ENCODE measurements at regions not wholly inside any gene's neighbourhood (a gene's known extent, or its start where the extent isn't known, plus 50 kb on each side); places are given as distances from the start of the nearest gene placed in this dataset.

DNA sequence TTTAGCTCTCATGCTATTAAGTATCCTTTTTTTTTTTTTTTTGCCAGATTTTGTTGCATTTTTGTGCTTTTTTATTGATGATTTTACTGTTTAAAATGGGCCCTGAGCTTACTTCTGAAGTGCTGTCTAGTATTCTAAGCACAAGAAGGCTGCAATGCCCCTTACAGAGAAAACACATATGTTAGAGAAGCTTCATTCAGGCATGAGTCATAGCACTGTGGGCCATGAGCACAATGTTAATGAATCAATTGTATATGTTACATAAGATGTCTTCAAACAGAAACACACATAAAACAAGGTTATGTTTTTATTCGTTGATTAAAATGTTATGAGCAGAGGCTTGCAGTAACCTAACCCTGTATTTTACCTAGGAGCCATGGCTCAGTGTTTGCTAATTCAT is 117.8 kb upstream of the C11orf87 start:
- Mint-ChIP-seq H3K9me3 (ENCODE audit: low read depth) (no peaks in the 10 kb centered on the region), H3K27me3 (no peaks in the 10 kb centered on the region), H3K27ac (no peak overlapping the region), H3K36me3 (ENCODE audit: low read depth) (no peaks in the 10 kb centered on the region), H3K4me1 (no peaks in the 10 kb centered on the region), H3K4me3 (no peak overlapping the region)
- DNase-seq, result no peak
- intact Hi-C loops (cut with DNase I, micrococcal nuclease), result no loop called here
- ATAC-seq, result no peak
- CTCF ChIA-PET, result no interaction called here
- POLR2A ChIA-PET, result no interaction called here

DNA sequence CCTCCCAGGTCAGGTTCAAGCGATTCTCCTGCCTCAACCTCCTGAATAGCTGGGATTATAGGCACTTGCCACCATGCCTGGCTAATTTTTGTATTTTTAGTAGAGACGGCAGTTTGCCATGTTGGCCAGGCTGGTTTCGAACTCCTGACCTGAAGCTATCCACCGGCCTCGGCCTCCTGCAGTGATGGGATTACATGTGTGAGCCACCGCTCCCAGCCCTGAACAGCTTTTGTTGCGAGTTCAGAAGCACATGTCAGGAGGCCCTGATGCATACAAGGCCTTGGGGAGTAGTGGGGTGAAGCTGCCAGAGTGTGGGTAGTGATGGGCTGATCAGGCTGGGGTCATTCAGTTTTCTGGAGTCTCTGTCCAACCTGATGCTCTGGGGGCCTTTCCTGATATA is 117.0 kb upstream of the C11orf87 start:
- POLR2A ChIA-PET, result no interaction called here
- H3K4me3 Mint-ChIP-seq, result no peak overlapping the region
- CTCF ChIA-PET, result no interaction called here

DNA sequence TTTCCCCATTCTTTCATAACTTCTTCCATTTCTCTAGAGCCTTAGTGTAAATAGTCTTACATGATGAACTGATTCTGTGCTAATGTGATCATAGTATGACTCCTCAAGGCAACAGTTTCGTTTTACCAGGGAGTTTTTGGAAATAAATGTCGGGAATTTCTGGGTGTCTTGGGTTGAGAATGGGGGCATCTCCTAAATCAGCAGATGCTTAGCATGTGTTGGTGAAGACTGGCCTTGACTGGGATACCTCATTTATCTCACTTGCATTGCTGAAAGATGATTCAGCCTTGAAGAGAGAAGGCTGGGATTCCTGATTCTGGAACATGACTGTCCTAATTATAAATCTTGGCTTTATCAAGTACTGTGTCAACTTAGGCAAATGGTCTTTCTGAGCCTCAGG is 115.7 kb upstream of the C11orf87 start:
- Mint-ChIP-seq H3K36me3 (ENCODE audit: low read depth) (no peaks in the 10 kb centered on the region), H3K4me3 (no peak overlapping the region), H3K27me3 (no peaks in the 10 kb centered on the region), H3K9me3 (ENCODE audit: low read depth) (no peaks in the 10 kb centered on the region), H3K27ac (no peak overlapping the region), H3K4me1 (no peaks in the 10 kb centered on the region)
- no peak for ATAC-seq
- ChIA-PET POLR2A (no interaction called here), CTCF (no interaction called here)
- intact Hi-C loops (cut with DNase I, micrococcal nuclease), result no loop called here
- DNase-seq, result no peak

More for the DNA sequence above, 117.0 kb upstream of the C11orf87 start:
- no peak for ATAC-seq
- intact Hi-C loops (cut with DNase I, micrococcal nuclease), result no loop called here
- no peaks in the 10 kb centered on the region for H3K36me3 Mint-ChIP-seq (ENCODE audit: low read depth)
- DNase-seq, result no peak
- no peaks in the 10 kb centered on the region for H3K9me3 Mint-ChIP-seq (ENCODE audit: low read depth)
- no peak overlapping the region for H3K27ac Mint-ChIP-seq
- no peaks in the 10 kb centered on the region for H3K4me1 Mint-ChIP-seq
- H3K27me3 Mint-ChIP-seq, result no peaks in the 10 kb centered on the region

DNA sequence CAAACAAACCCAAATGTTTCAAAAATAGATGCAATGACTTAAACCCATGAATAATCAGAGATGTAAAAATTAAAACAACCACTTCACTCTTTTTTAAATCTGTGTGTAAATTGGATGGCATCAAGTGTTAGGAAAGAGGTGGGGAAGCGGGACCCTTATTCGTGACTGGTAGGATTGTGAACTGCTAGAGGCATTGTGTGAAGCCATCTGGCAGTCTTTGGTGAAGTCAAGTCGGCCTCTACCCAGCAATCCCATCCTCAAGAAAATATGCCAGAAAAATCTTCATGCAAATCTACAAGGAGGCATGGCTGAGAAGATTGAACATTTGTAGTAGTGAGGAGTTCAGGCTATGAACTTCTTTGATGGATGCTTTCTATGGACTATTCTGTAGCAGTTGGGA is 114.6 kb upstream of the C11orf87 start:
- Mint-ChIP-seq H3K36me3 (ENCODE audit: low read depth) (no peaks in the 10 kb centered on the region), H3K4me3 (no peak overlapping the region), H3K27me3 (no peaks in the 10 kb centered on the region), H3K9me3 (ENCODE audit: low read depth) (no peaks in the 10 kb centered on the region), H3K4me1 (no peaks in the 10 kb centered on the region), H3K27ac (no peak overlapping the region)
- ChIA-PET CTCF (no interaction called here), POLR2A (no interaction called here)
- ATAC-seq, result no peak
- DNase-seq, result no peak
- intact Hi-C loops (cut with DNase I, micrococcal nuclease), result no loop called here

DNA sequence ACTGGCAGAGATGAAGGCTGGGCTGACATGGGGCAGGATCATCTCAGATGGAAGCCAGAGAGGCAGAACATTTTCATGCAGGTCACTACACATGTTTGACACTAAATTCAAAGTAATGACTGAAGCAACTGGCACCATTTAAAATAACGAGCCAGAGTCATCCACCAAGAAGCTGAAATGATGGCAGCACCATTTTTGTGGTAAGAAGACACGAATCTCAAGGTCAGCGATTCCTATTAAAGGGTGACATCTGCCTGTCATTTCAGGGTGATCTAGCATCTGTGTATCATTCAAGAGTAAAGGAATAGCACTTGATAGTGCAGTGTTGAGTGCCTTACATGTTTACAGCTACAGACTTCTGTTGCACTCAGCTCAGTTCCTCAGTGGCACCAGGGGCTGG is 113.4 kb upstream of the C11orf87 start:
- H3K36me3 Mint-ChIP-seq (ENCODE audit: low read depth), result no peaks in the 10 kb centered on the region
- CTCF ChIA-PET, result interaction anchor here (1.4 kb wide), 1 partner anchor 12 kb away, joined by 4 read pairs; no protein-coding TSS in a partner anchor
- no peak overlapping the region for H3K4me3 Mint-ChIP-seq
- no peaks in the 10 kb centered on the region for H3K4me1 Mint-ChIP-seq
- no peaks in the 10 kb centered on the region for H3K9me3 Mint-ChIP-seq (ENCODE audit: low read depth)
- DNase-seq, result no peak
- no peak for ATAC-seq
- no peaks in the 10 kb centered on the region for H3K27me3 Mint-ChIP-seq
- POLR2A ChIA-PET, result interaction anchor here (0.6 kb wide), 1 partner anchor 532 kb away, joined by 7 read pairs; no protein-coding TSS in a partner anchor
- no peak overlapping the region for H3K27ac Mint-ChIP-seq
- intact Hi-C loops (cut with DNase I, micrococcal nuclease), result no loop called here

DNA sequence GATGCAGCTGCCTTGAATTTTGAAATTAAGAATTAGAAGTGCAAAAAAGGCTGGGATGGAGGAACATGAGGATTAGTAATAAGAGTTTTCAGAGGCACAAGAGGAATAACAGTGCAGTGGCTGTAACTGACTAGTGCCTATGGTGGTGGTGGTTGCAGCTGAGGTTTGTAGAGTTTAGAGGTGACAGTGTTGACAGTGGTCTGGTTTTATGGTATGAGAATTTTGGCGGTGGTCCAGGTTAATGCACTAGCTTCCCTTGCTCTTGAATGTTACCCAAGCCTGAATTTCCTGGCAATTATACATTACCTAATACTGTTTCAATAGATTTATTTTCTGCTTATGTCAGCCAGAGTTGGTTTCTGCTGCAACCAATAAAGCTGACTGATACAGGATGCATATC is 112.8 kb upstream of the C11orf87 start:
- ChIA-PET POLR2A (interaction anchor here (0.6 kb wide), 1 partner anchor 531 kb away, joined by 7 read pairs; no protein-coding TSS in a partner anchor), CTCF (interaction anchor here (1.4 kb wide), 1 partner anchor 12 kb away, joined by 4 read pairs; no protein-coding TSS in a partner anchor)
- no peak for DNase-seq
- no peak for ATAC-seq
- intact Hi-C loops (cut with DNase I, micrococcal nuclease), result no loop called here
- Mint-ChIP-seq H3K4me3 (no peak overlapping the region), H3K36me3 (ENCODE audit: low read depth) (no peaks in the 10 kb centered on the region), H3K9me3 (ENCODE audit: low read depth) (peaks cover under 1% of the 10 kb centered on the region), H3K27ac (no peak overlapping the region), H3K27me3 (no peaks in the 10 kb centered on the region), H3K4me1 (no peaks in the 10 kb centered on the region)

DNA sequence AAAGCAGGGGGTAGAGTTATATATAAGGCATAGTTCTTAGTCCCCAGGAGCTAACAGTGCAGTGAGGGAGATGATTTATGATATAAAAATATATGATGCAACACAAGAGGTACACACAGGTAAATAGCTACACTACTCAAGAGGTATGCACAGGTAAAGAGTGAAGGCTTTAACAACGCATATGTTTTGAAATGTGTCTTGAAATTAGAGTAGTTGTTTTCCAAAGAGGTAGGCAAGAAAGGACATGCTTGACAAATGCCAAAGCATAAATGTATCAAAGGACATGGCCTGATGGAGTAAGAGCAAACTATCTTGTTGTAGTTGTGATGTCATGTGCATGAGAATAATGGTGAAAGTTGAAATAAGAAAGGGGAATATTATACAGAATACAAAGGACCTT is 104.3 kb upstream of the C11orf87 start:
- no peaks in the 10 kb centered on the region for H3K27me3 Mint-ChIP-seq
- peaks cover 3% of the 10 kb centered on the region for H3K9me3 Mint-ChIP-seq (ENCODE audit: low read depth)
- DNase-seq, result no peak
- ChIA-PET POLR2A (no interaction called here), CTCF (no interaction called here)
- H3K4me1 Mint-ChIP-seq, result no peaks in the 10 kb centered on the region
- intact Hi-C loops (cut with DNase I, micrococcal nuclease), result no loop called here
- no peak for ATAC-seq
- no peak overlapping the region for H3K27ac Mint-ChIP-seq
- no peak overlapping the region for H3K4me3 Mint-ChIP-seq
- H3K36me3 Mint-ChIP-seq (ENCODE audit: low read depth), result no peaks in the 10 kb centered on the region

DNA sequence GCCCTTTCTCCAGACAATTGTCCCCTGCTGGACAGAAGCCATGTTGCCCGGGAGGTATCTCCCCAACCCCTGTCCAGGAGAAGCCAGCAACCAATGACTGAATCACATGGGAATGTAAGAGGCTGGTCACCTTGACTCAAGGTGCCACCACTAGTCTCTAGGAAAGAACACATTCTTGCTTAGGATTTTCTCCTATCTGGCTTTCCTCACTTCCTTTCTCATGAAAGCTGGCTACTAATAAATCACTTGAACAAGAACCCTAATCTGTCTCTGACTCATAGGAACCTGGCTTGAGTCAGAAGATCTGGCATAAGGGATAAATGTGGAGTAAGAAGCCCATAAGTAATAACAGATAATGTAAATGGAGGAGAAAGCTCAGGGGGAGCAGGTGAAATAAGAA is 101.4 kb upstream of the C11orf87 start:
- Mint-ChIP-seq H3K4me3 (no peak overlapping the region), H3K4me1 (no peaks in the 10 kb centered on the region), H3K27ac (no peak overlapping the region), H3K9me3 (ENCODE audit: low read depth) (no peaks in the 10 kb centered on the region), H3K36me3 (ENCODE audit: low read depth) (no peaks in the 10 kb centered on the region), H3K27me3 (no peaks in the 10 kb centered on the region)
- DNase-seq, result no peak
- POLR2A ChIA-PET, result no interaction called here
- intact Hi-C loops (cut with DNase I, micrococcal nuclease), result no loop called here
- ATAC-seq, result no peak
- CTCF ChIA-PET, result no interaction called here

DNA sequence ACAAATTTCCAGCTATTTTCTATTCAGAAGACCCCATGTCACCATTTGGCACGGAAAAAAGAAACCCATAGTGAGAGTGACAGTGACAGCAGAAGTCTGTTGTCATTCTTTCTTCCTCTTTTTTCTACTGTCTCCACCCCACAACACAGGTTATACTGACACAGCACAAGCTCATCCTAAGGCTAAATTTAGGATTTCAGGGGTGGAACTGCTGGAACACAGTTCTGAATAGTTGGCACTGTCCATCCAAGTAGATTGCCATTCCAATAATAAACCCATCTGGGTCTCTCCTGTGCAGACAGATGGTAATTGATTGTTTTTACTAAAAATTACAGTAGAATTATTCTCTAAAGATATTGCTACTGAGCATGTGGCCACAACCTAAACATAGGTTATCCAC is 95.2 kb upstream of the C11orf87 start:
- H3K4me3 Mint-ChIP-seq, result no peak overlapping the region
- ChIA-PET CTCF (no interaction called here), POLR2A (no interaction called here)
- H3K9me3 Mint-ChIP-seq (ENCODE audit: low read depth), result no peaks in the 10 kb centered on the region
- no peak overlapping the region for H3K27ac Mint-ChIP-seq
- H3K4me1 Mint-ChIP-seq, result no peaks in the 10 kb centered on the region
- ATAC-seq, result no peak
- H3K36me3 Mint-ChIP-seq (ENCODE audit: low read depth), result no peaks in the 10 kb centered on the region
- intact Hi-C loops (cut with DNase I, micrococcal nuclease), result no loop called here
- DNase-seq, result no peak
- no peaks in the 10 kb centered on the region for H3K27me3 Mint-ChIP-seq

DNA sequence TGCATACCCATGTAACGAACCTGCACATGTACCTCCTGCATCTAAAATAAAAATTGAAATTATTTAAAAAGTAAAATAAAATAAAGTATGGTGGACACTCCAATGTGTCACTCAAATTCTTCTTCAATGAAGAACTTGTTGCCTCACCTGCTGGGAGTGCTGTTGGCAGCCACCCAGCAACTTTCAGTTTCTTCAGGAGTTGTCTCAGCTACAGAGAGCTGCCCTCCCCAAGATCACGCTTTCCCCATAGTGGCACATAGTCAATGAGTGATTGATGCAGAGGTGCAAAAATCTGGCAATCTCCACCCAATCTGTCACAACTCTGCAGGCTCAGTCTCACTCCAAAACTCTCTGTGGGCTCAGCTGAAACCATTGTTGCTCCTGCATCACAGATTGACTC is 92.3 kb upstream of the C11orf87 start:
- ATAC-seq (no peak), DNase-seq (no peak)
- ChIA-PET CTCF (no interaction called here), POLR2A (no interaction called here)
- H3K4me3 Mint-ChIP-seq, result no peak overlapping the region
- H3K27me3 Mint-ChIP-seq, result no peaks in the 10 kb centered on the region
- no peak overlapping the region for H3K27ac Mint-ChIP-seq
- no peaks in the 10 kb centered on the region for H3K4me1 Mint-ChIP-seq
- no peaks in the 10 kb centered on the region for H3K9me3 Mint-ChIP-seq (ENCODE audit: low read depth)
- no peaks in the 10 kb centered on the region for H3K36me3 Mint-ChIP-seq (ENCODE audit: low read depth)
- intact Hi-C loops (cut with DNase I, micrococcal nuclease), result no loop called here

DNA sequence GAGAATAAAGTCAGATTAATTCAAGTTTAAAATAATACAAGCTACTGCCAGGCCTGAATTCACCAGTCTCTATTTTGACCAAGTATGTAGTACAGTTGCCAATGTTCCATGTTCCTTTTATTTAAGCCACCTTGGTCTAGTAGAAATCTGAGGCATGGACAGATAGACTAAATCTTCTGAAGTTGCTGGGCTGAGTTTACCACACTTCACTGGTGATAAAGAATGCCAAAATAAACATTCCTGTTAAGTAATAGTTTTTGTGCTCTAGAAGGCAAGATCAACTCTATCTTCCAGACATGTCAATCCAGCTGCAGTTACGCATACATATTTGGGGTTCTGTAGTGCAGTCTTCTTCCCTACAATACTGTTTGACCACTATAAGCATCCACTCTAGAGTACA is 83.9 kb upstream of the C11orf87 start:
- POLR2A ChIA-PET, result no interaction called here
- Mint-ChIP-seq H3K4me3 (no peak overlapping the region), H3K4me1 (no peaks in the 10 kb centered on the region), H3K36me3 (ENCODE audit: low read depth) (no peaks in the 10 kb centered on the region), H3K27me3 (no peaks in the 10 kb centered on the region), H3K9me3 (ENCODE audit: low read depth) (peaks cover 2% of the 10 kb centered on the region), H3K27ac (no peak overlapping the region)
- intact Hi-C loops (cut with DNase I, micrococcal nuclease), result no loop called here
- CTCF ChIA-PET, result no interaction called here
- no peak for ATAC-seq
- DNase-seq, result no peak

DNA sequence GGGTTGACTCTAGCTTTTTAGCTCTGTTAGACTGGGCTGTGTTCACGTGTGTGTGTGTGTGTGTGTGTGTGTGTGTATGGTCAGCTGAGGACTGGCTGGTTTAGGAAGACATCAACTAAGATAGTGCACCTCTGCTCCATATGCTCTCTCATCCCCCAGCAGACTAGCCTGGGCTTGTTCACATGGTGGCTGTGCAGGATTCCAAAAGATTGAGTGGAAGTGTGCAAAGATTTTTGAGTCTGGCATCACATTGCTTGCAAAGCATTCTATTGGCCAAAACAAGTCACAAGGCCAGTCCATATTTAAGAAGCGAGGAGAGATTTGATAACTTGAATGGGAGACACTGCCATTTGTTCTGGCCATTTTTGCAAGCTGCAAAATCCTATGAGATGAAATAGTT is 79.7 kb upstream of the C11orf87 start:
- intact Hi-C loops (cut with DNase I, micrococcal nuclease), result no loop called here

DNA sequence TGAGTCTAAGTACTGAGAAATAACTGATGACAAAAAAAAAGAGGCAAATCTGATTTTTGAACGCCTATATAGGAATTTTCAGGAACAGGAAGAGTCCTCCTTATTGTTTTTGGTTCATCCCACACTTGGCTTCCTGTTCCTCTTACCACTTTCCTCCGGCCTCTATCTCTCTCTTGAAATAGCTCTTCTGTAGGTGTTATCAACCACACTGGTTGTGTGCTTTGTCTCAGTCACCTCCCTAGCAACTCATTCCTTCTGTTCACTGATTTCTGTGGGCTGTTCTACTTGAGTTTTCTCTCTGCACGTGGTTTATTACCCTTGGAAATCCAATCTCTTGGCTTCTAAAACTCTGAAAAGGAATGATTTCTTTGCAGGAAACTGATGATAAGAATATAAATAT is 78.7 kb upstream of the C11orf87 start:
- Mint-ChIP-seq H3K36me3 (ENCODE audit: low read depth) (no peaks in the 10 kb centered on the region), H3K9me3 (ENCODE audit: low read depth) (peaks cover 5% of the 10 kb centered on the region), H3K27ac (no peak overlapping the region), H3K4me1 (no peaks in the 10 kb centered on the region), H3K27me3 (no peaks in the 10 kb centered on the region), H3K4me3 (no peak overlapping the region)
- intact Hi-C loops (cut with DNase I, micrococcal nuclease), result no loop called here
- ATAC-seq (no peak), DNase-seq (no peak)
- POLR2A ChIA-PET, result no interaction called here
- CTCF ChIA-PET, result no interaction called here

More for the DNA sequence above, 79.7 kb upstream of the C11orf87 start:
- DNase-seq (no peak), ATAC-seq (no peak)
- H3K27me3 Mint-ChIP-seq, result no peaks in the 10 kb centered on the region
- H3K4me3 Mint-ChIP-seq, result no peak overlapping the region
- peaks cover 4% of the 10 kb centered on the region for H3K9me3 Mint-ChIP-seq (ENCODE audit: low read depth)
- CTCF ChIA-PET, result no interaction called here
- POLR2A ChIA-PET, result no interaction called here
- H3K36me3 Mint-ChIP-seq (ENCODE audit: low read depth), result no peaks in the 10 kb centered on the region
- H3K4me1 Mint-ChIP-seq, result no peaks in the 10 kb centered on the region
- H3K27ac Mint-ChIP-seq, result no peak overlapping the region

Measured in activated CD4-positive, alpha-beta T cell treated with anti-CD3 and anti-CD28 coated beads for 36 hours (primary cell).